Mucosa of rectum (tissue), 2 donors: ENCODE measurements at regions not wholly inside any gene's neighbourhood (a gene's known extent, or its start where the extent isn't known, plus 50 kb on each side); places are given as distances from the start of the nearest gene placed in this dataset.

Source experiments
- H3K27ac ChIP-seq, 2 donors: one replicate each; pipeline ENCODE4 v1.7.0; 2013; ENCODE audit warnings: inconsistent platforms in 2 of 2, low read depth in 2 of 2, low read length in 2 of 2
- H3K27me3 ChIP-seq, 2 donors: one replicate each; pipeline ENCODE4 v1.7.0; 2013; ENCODE audit warnings: low read length in 2 of 2; ENCODE audit not compliant: control insufficient read depth in 2 of 2, insufficient read depth in 2 of 2
- H3K36me3 ChIP-seq, 2 donors: one replicate each; pipeline ENCODE4 v1.7.0; 2013; ENCODE audit warnings: low read length in 2 of 2; ENCODE audit not compliant: control insufficient read depth in 2 of 2, insufficient read depth in 2 of 2
- H3K4me1 ChIP-seq, 2 donors: one replicate each; pipeline ENCODE4 v1.7.0; 2013; ENCODE audit warnings: low read length in 2 of 2, mild to moderate bottlenecking in 1 of 2; ENCODE audit not compliant: control insufficient read depth in 2 of 2, insufficient read depth in 2 of 2
- H3K4me3 ChIP-seq, 2 donors: one replicate each; pipeline ENCODE4 v1.7.0; 2013; ENCODE audit warnings: low read length in 2 of 2
- H3K9ac ChIP-seq, 2 donors: one replicate each; pipeline ENCODE4 v1.7.0; 2013; ENCODE audit warnings: low read length in 2 of 2, low read depth in 1 of 2, mild to moderate bottlenecking in 1 of 2
- H3K9me3 ChIP-seq, 2 donors: one replicate each; pipeline ENCODE4 v1.7.0; 2013; ENCODE audit warnings: low read length in 2 of 2; ENCODE audit not compliant: control insufficient read depth in 2 of 2
- donor health status: healthy.
- donor health status: Normal muscosa, but diverticular disease.

GRCh38 chr2:146123714-146124113 lies 1603.8 kb upstream of the ZEB2 start:
- Histone ChIP-seq H3K36me3 (no peaks in the 10 kb centered on the region), H3K9me3 (no peaks in the 10 kb centered on the region), H3K4me1 (no peaks in the 10 kb centered on the region), H3K9ac (no peak overlapping the region), H3K27ac (no peak overlapping the region), H3K4me3 (no peak overlapping the region), H3K27me3 (no peaks in the 10 kb centered on the region)

GRCh38 chr2:146123256-146123655 lies 1603.3 kb upstream of the ZEB2 start:
- no peaks in the 10 kb centered on the region for H3K27me3 ChIP-seq
- no peak overlapping the region for H3K27ac ChIP-seq
- H3K9ac ChIP-seq = no peak overlapping the region
- no peaks in the 10 kb centered on the region for H3K4me1 ChIP-seq
- H3K9me3 ChIP-seq = no peaks in the 10 kb centered on the region
- no peak overlapping the region for H3K4me3 ChIP-seq
- H3K36me3 ChIP-seq = no peaks in the 10 kb centered on the region

- H3K4me3 ChIP-seq = no peak overlapping the region
- no peaks in the 10 kb centered on the region for H3K36me3 ChIP-seq
- no peak overlapping the region for H3K9ac ChIP-seq
- H3K4me1 ChIP-seq = no peaks in the 10 kb centered on the region
- no peaks in the 10 kb centered on the region for H3K27me3 ChIP-seq
- peak overlapping the region in 1 of 2 donors; percentile 24 for H3K27ac ChIP-seq
- H3K9me3 ChIP-seq = no peaks in the 10 kb centered on the region
Observed at GRCh38 chr2:146119586-146119985, 1599.7 kb upstream of the ZEB2 start.

- Histone ChIP-seq H3K4me3 (no peak overlapping the region), H3K27me3 (no peaks in the 10 kb centered on the region), H3K9ac (no peak overlapping the region), H3K4me1 (no peaks in the 10 kb centered on the region), H3K27ac (no peak overlapping the region), H3K9me3 (no peaks in the 10 kb centered on the region), H3K36me3 (no peaks in the 10 kb centered on the region)
Observed at GRCh38 chr2:146108993-146109392, 1589.1 kb upstream of the ZEB2 start.

- H3K4me3 ChIP-seq = no peak overlapping the region
- no peaks in the 10 kb centered on the region for H3K36me3 ChIP-seq
- no peaks in the 10 kb centered on the region for H3K4me1 ChIP-seq
Observed at GRCh38 chr2:146094185-146094584, 1574.3 kb upstream of the ZEB2 start.

GRCh38 chr2:146081459-146081858 lies 1561.5 kb upstream of the ZEB2 start:
- no peak overlapping the region for H3K4me3 ChIP-seq
- H3K4me1 ChIP-seq = no peaks in the 10 kb centered on the region
- no peak overlapping the region for H3K27ac ChIP-seq

More at GRCh38 chr2:146094185-146094584, 1574.3 kb upstream of the ZEB2 start:
- Histone ChIP-seq H3K9me3 (peaks cover 0 to 5% of the 10 kb centered on the region in 2 donors), H3K9ac (no peak overlapping the region), H3K27ac (no peak overlapping the region), H3K27me3 (no peaks in the 10 kb centered on the region)

GRCh38 chr2:146080925-146081324 lies 1561.0 kb upstream of the ZEB2 start:
- no peak overlapping the region for H3K9ac ChIP-seq
- no peaks in the 10 kb centered on the region for H3K4me1 ChIP-seq
- no peaks in the 10 kb centered on the region for H3K36me3 ChIP-seq
- H3K27ac ChIP-seq = no peak overlapping the region
- H3K27me3 ChIP-seq = no peaks in the 10 kb centered on the region
- no peak overlapping the region for H3K4me3 ChIP-seq
- no peaks in the 10 kb centered on the region for H3K9me3 ChIP-seq

More at GRCh38 chr2:146081459-146081858, 1561.5 kb upstream of the ZEB2 start:
- Histone ChIP-seq H3K9me3 (no peaks in the 10 kb centered on the region), H3K9ac (no peak overlapping the region), H3K36me3 (no peaks in the 10 kb centered on the region), H3K27me3 (no peaks in the 10 kb centered on the region)

GRCh38 chr2:146079216-146079615 lies 1559.3 kb upstream of the ZEB2 start:
- Histone ChIP-seq H3K27ac (no peak overlapping the region), H3K36me3 (no peaks in the 10 kb centered on the region), H3K9me3 (no peaks in the 10 kb centered on the region), H3K4me3 (no peak overlapping the region), H3K9ac (no peak overlapping the region), H3K27me3 (no peaks in the 10 kb centered on the region), H3K4me1 (no peaks in the 10 kb centered on the region)

GRCh38 chr2:146077156-146077555 lies 1557.2 kb upstream of the ZEB2 start:
- Histone ChIP-seq H3K27me3 (no peaks in the 10 kb centered on the region), H3K9ac (no peak overlapping the region), H3K27ac (no peak overlapping the region), H3K36me3 (no peaks in the 10 kb centered on the region), H3K4me1 (no peaks in the 10 kb centered on the region), H3K4me3 (no peak overlapping the region), H3K9me3 (no peaks in the 10 kb centered on the region)

- Histone ChIP-seq H3K27ac (no peak overlapping the region), H3K9me3 (no peaks in the 10 kb centered on the region), H3K4me1 (no peaks in the 10 kb centered on the region), H3K4me3 (no peak overlapping the region), H3K9ac (no peak overlapping the region), H3K36me3 (no peaks in the 10 kb centered on the region), H3K27me3 (no peaks in the 10 kb centered on the region)
Observed at GRCh38 chr2:146068051-146068450, 1548.1 kb upstream of the ZEB2 start.

- Histone ChIP-seq H3K4me1 (no peaks in the 10 kb centered on the region), H3K27me3 (no peaks in the 10 kb centered on the region), H3K4me3 (no peak overlapping the region), H3K36me3 (no peaks in the 10 kb centered on the region), H3K27ac (no peak overlapping the region), H3K9ac (no peak overlapping the region), H3K9me3 (no peaks in the 10 kb centered on the region)
Observed at GRCh38 chr2:146048141-146048540, 1528.2 kb upstream of the ZEB2 start.
